H1 (cell line): ENCODE measurements at regions not wholly inside any gene's neighbourhood (a gene's known extent, or its start where the extent isn't known, plus 50 kb on each side); places are given as distances from the start of the nearest gene placed in this dataset.

Source experiments
- CTCF ChIA-PET: fragments of 300-600 bp; sonication (Branson Sonifier 250); formaldehyde crosslinking; loops from one replicate; lab custom pipeline; 2021; ENCODE audit not compliant: partially characterized antibody; lab: Charles Lee
- POLR2A ChIA-PET: fragments of 300-600 bp; sonication (Branson Sonifier 250); formaldehyde crosslinking; loops from one replicate; lab custom pipeline; 2021; ENCODE audit warnings: inconsistent platforms; ENCODE audit not compliant: partially characterized antibody; lab: Charles Lee
- DNase-seq, 2 experiments: peaks; one replicate each; pipeline versions ENCODE4 v3.0.0 to v3.0.0-alpha.2; 2010 to 2022; ENCODE audit warnings: low spot score in 2 of 2, low read depth in 1 of 2, mixed read lengths in 1 of 2
- FAIRE-seq: peaks from 2 replicates; lab custom pipeline; 2011; peaks lifted over from hg19 to GRCh38; lab: Jason Lieb, UNC
- H2AFZ ChIP-seq: 2 replicates; pipeline ENCODE4 v1.8.1; 2012; ENCODE audit warnings: low read length, inconsistent platforms
- H2AK5ac ChIP-seq: 2 replicates; pipeline ENCODE4 v1.6.1; 2013; ENCODE audit warnings: low read depth, low read length
- H2BK120ac ChIP-seq: replicated peaks from 2 replicates; pipeline ENCODE3; 2013; ENCODE audit warnings: low read depth, low read length, inconsistent platforms
- H2BK12ac ChIP-seq: 2 replicates; pipeline ENCODE4 v1.6.1; 2013; ENCODE audit warnings: low read depth, low read length
- H2BK15ac ChIP-seq: 2 replicates; pipeline ENCODE4 v1.6.1; 2013; ENCODE audit warnings: low read length
- H2BK20ac ChIP-seq: 2 replicates; pipeline ENCODE4 v1.6.1; 2013; ENCODE audit warnings: low read length
- H2BK5ac ChIP-seq: 2 replicates; pipeline ENCODE4 v1.6.1; 2013; ENCODE audit warnings: low read depth, low read length
- H3K14ac ChIP-seq: 2 replicates; pipeline ENCODE4 v1.6.1; 2013; ENCODE audit warnings: inconsistent platforms; ENCODE audit not compliant: insufficient read length
- H3K18ac ChIP-seq: 2 replicates; pipeline ENCODE4 v1.6.1; 2013; ENCODE audit warnings: low read length; ENCODE audit errors: extremely low read depth
- H3K23ac ChIP-seq: 2 replicates; pipeline ENCODE4 v1.6.1; 2013; ENCODE audit warnings: inconsistent platforms; ENCODE audit not compliant: insufficient read length
- H3K23me2 ChIP-seq: 2 replicates; pipeline ENCODE4 v1.6.1; 2013; ENCODE audit warnings: low read depth, low read length
- H3K27ac ChIP-seq: 2 replicates; pipeline ENCODE4 v1.6.1; 2011; ENCODE audit warnings: low read depth, low read length, inconsistent platforms
- H3K27me3 ChIP-seq, 4 experiments: replicated peaks in 1 of 4; 1 replicate in 1 of 4; 2 replicates in 3 of 4; pipeline versions ENCODE4 v1.6.1 to v1.8.1; 2011 to 2013; ENCODE audit warnings: low read length in 3 of 4, mild to moderate bottlenecking in 3 of 4, inconsistent platforms in 2 of 4, mixed read lengths in 2 of 4, moderate library complexity in 1 of 4; ENCODE audit not compliant: control insufficient read depth in 3 of 4, insufficient read depth in 3 of 4; ENCODE audit errors: extremely low read depth in 1 of 4
- H3K36me3 ChIP-seq, 4 experiments: 2 replicates each; pipeline versions ENCODE4 v1.6.1 to v1.8.1; 2011 to 2013; ENCODE audit warnings: mild to moderate bottlenecking in 4 of 4, low read length in 3 of 4, moderate library complexity in 2 of 4, control low read depth in 1 of 4, inconsistent platforms in 1 of 4; ENCODE audit not compliant: insufficient read depth in 4 of 4, control insufficient read depth in 2 of 4
- H3K4ac ChIP-seq: replicated peaks from 2 replicates; pipeline ENCODE3; 2013; ENCODE audit warnings: low read length, low read depth, mixed read lengths, inconsistent platforms; ENCODE audit not compliant: insufficient read length
- H3K4me1 ChIP-seq, 4 experiments: replicated peaks in 1 of 4; 1 replicate in 1 of 4; 2 replicates in 3 of 4; pipeline versions ENCODE4 v1.6.1 to v1.8.1; 2011 to 2013; ENCODE audit warnings: low read length in 3 of 4, inconsistent platforms in 2 of 4, mixed read lengths in 1 of 4; ENCODE audit not compliant: insufficient read depth in 4 of 4, control insufficient read depth in 3 of 4
- H3K4me2 ChIP-seq, 2 experiments: 2 replicates each; pipeline versions ENCODE4 v1.6.1 to v1.8.1; 2011 to 2013; ENCODE audit warnings: low read depth in 2 of 2, low read length in 2 of 2, control low read depth in 1 of 2, inconsistent platforms in 1 of 2, mild to moderate bottlenecking in 1 of 2; ENCODE audit not compliant: insufficient read depth in 1 of 2
- H3K4me3 ChIP-seq, 4 experiments: fragments of 200-600, 300-600 bp in 1 of 4; sonication (generic), shearing (Covaris generic), sonication (Bioruptor Twin) in 1 of 4; 2 replicates each; pipeline versions ENCODE4 v1.5.1 to v1.8.1; 2011 to 2016; ENCODE audit warnings: low read length in 4 of 4, low read depth in 3 of 4, control low read depth in 2 of 4, inconsistent platforms in 2 of 4, mild to moderate bottlenecking in 2 of 4, mixed read lengths in 1 of 4, moderate library complexity in 1 of 4; ENCODE audit not compliant: insufficient read depth in 2 of 4; ENCODE audit errors: extremely low read depth in 1 of 4
- H3K56ac ChIP-seq: replicated peaks from 2 replicates; pipeline ENCODE3; 2013; ENCODE audit warnings: low read depth, mild to moderate bottlenecking, mixed read lengths, low read length, inconsistent platforms; ENCODE audit not compliant: insufficient read length
- H3K79me1 ChIP-seq: 2 replicates; pipeline ENCODE4 v1.6.1; 2013; ENCODE audit warnings: low read depth, low read length, control low read depth
- H3K79me2 ChIP-seq, 2 experiments: 2 replicates each; pipeline versions ENCODE4 v1.6.1 to v1.8.1; 2012 to 2013; ENCODE audit warnings: low read length in 2 of 2, mild to moderate bottlenecking in 2 of 2, inconsistent platforms in 1 of 2; ENCODE audit not compliant: insufficient read depth in 2 of 2, control insufficient read depth in 1 of 2
- H3K9ac ChIP-seq, 4 experiments: replicated peaks in 1 of 4; 1 replicate in 1 of 4; 2 replicates in 3 of 4; pipeline versions ENCODE4 v1.6.1 to v1.8.1; 2011 to 2013; ENCODE audit warnings: low read depth in 3 of 4, low read length in 3 of 4, control low read depth in 2 of 4, mild to moderate bottlenecking in 2 of 4, moderate library complexity in 2 of 4, inconsistent platforms in 1 of 4; ENCODE audit errors: extremely low read depth in 1 of 4
- H3K9me3 ChIP-seq, 2 experiments: 2 replicates each; pipeline versions ENCODE4 v1.6.1 to v1.8.1; 2012 to 2013; ENCODE audit warnings: mild to moderate bottlenecking in 2 of 2, moderate library complexity in 2 of 2, control low read depth in 1 of 2, inconsistent platforms in 1 of 2, low read depth in 1 of 2, low read length in 1 of 2, mixed read lengths in 1 of 2; ENCODE audit not compliant: insufficient read depth in 2 of 2
- H4K20me1 ChIP-seq, 2 experiments: replicated peaks in 1 of 2; 2 replicates each; pipeline versions ENCODE3 to v1.8.1; 2011 to 2013; ENCODE audit warnings: inconsistent platforms in 2 of 2, low read length in 2 of 2, mild to moderate bottlenecking in 1 of 2; ENCODE audit not compliant: insufficient read depth in 2 of 2, control insufficient read depth in 1 of 2
- H4K5ac ChIP-seq: 2 replicates; pipeline ENCODE4 v1.6.1; 2013; ENCODE audit warnings: low read length, low read depth, mixed read lengths, inconsistent platforms; ENCODE audit not compliant: insufficient read length
- H4K8ac ChIP-seq: 2 replicates; pipeline ENCODE4 v1.8.0; 2013; ENCODE audit warnings: mild to moderate bottlenecking, moderate library complexity, low read length, inconsistent platforms; ENCODE audit not compliant: insufficient read depth; ENCODE audit errors: extremely low read depth
- H4K91ac ChIP-seq: replicated peaks from 2 replicates; pipeline ENCODE3; 2013; ENCODE audit warnings: low read length, mixed read lengths, inconsistent platforms; ENCODE audit not compliant: insufficient read length
- ATF3 ChIP-seq: IDR thresholded peaks from 2 replicates; pipeline ENCODE4 v1.6.1; 2011; ENCODE audit warnings: low read depth, mild to moderate bottlenecking, low read length; ENCODE audit not compliant: insufficient read depth
- WGBS, 2 experiments: shearing (Covaris generic) in 1 of 2; methylation state at CpG; one replicate each; pipeline versions ENCODE4 v1.1.6 to v1.1.7; 2013 to 2015; ENCODE audit warnings: low lambda C conversion rate in 2 of 2, mixed read lengths in 2 of 2, inconsistent platforms in 1 of 2, low coverage in 1 of 2, missing lambda C conversion rate in 1 of 2; ENCODE audit not compliant: insufficient replicate concordance in 2 of 2, insufficient coverage in 1 of 2, insufficient read length in 1 of 2; ENCODE audit errors: extremely low coverage in 1 of 2, missing lambda C conversion rate in 1 of 2; 5-methylcytosine and 5-hydroxymethylcytosine counted together

GRCh38 chr9:11103525-11103924, 490.7 kb upstream of the PTPRD start:
- ChIA-PET CTCF (interaction anchor here (0.8 to 1.3 kb wide), 4 partner anchors 9 to 1229 kb away, joined by 3 to 4 read pairs (median 4); no protein-coding TSS in a partner anchor), POLR2A (no interaction called here)
- TF ChIP-seq ATF3, result no peak

More at GRCh38 chr9:11103525-11103924, 490.7 kb upstream of the PTPRD start:
- H4K8ac ChIP-seq, result no peak overlapping the region
- no peak overlapping the region for H2AK5ac ChIP-seq
- H3K27ac ChIP-seq, result no peak overlapping the region
- H2AFZ ChIP-seq, result peak overlapping the region; percentile 60; the same call in 1 of the 2 replicates
- H2BK20ac ChIP-seq, result no peak overlapping the region
- no peak overlapping the region for H3K18ac ChIP-seq
- H3K4ac ChIP-seq, result no peak overlapping the region
- no peak overlapping the region for H3K4me3 ChIP-seq
- peaks cover 0 to 8% (median 0%) of the 10 kb centered on the region in 4 experiments; a peak in 1 of 7 replicates for H3K4me1 ChIP-seq
- H3K9ac ChIP-seq, result no peak overlapping the region
- H3K36me3 ChIP-seq, result no peaks in the 10 kb centered on the region
- no peak overlapping the region for H3K23ac ChIP-seq
- no peak overlapping the region for H3K14ac ChIP-seq
- H3K27me3 ChIP-seq, result no peaks in the 10 kb centered on the region
- H2BK15ac ChIP-seq, result no peak overlapping the region
- no peaks in the 10 kb centered on the region for H3K9me3 ChIP-seq
- no peak for DNase-seq
- H3K23me2 ChIP-seq, result no peaks in the 10 kb centered on the region
- no peak overlapping the region for H2BK5ac ChIP-seq
- no peak overlapping the region for H4K5ac ChIP-seq
- H3K79me1 ChIP-seq, result no peaks in the 10 kb centered on the region
- no peak overlapping the region for H3K4me2 ChIP-seq
- WGBS, 2 experiments, result 94% methylated on average over 2 of the region's 2 CpGs; no CpG with 5 or more reads in 1 of the 2 experiments
- no peak overlapping the region for H3K56ac ChIP-seq
- FAIRE-seq, result no peak
- no peak overlapping the region for H2BK12ac ChIP-seq
- H4K20me1 ChIP-seq, result no peaks in the 10 kb centered on the region
- H2BK120ac ChIP-seq, result no peak overlapping the region
- H4K91ac ChIP-seq, result no peak overlapping the region
- no peaks in the 10 kb centered on the region for H3K79me2 ChIP-seq
